GM12878 (cell line): ENCODE measurements at regions not wholly inside any gene's neighbourhood (a gene's known extent, or its start where the extent isn't known, plus 50 kb on each side); places are given as distances from the start of the nearest gene placed in this dataset.

Experiments used
- BRCA1 ChIP-seq: IDR thresholded peaks from 2 replicates; pipeline ENCODE4 v1.6.1; 2011; ENCODE audit warnings: low read depth, low read length, improper control_type of control experiment
- CHD4 ChIP-seq: fragments of 200-600 bp; sonication (generic); IDR thresholded peaks from 2 replicates; pipeline ENCODE4 v1.6.1; 2016; ENCODE audit warnings: mild to moderate bottlenecking
- DPF2 ChIP-seq: fragments of 450-650 bp; IDR thresholded peaks from 2 replicates; pipeline ENCODE4 v1.6.1; 2017; ENCODE audit warnings: mild to moderate bottlenecking
- EGR1 ChIP-seq, 2 experiments: IDR thresholded peaks; 1 replicate in 1 of 2; 2 replicates in 1 of 2; pipeline ENCODE4 v1.6.1; 2011 to 2012; ENCODE audit warnings: low read depth in 2 of 2, low read length in 2 of 2, borderline replicate concordance in 1 of 2, mild to moderate bottlenecking in 1 of 2, moderate library complexity in 1 of 2
- FOXM1 ChIP-seq: IDR thresholded peaks from 2 replicates; pipeline ENCODE4 v1.6.1; 2012; ENCODE audit warnings: low read depth, mild to moderate bottlenecking, inconsistent platforms, low read length, moderate library complexity
- GABPA ChIP-seq: IDR thresholded peaks from 2 replicates; pipeline ENCODE4 v1.6.1; 2014; ENCODE audit warnings: antibody characterized with exemption, low read depth, mild to moderate bottlenecking, inconsistent platforms
- RAD21 ChIP-seq: IDR thresholded peaks from 2 replicates; pipeline ENCODE4 v1.6.1; 2011; ENCODE audit warnings: mild to moderate bottlenecking, low read depth, low read length, moderate library complexity; ENCODE audit not compliant: insufficient read depth
- USF1 ChIP-seq: IDR thresholded peaks from 2 replicates; pipeline ENCODE4 v1.6.1; 2011; ENCODE audit warnings: borderline replicate concordance, low read depth, mild to moderate bottlenecking, moderate library complexity, mixed read lengths, low read length; ENCODE audit not compliant: insufficient read depth; ENCODE audit errors: extremely low read length
- TF ChIP-seq, protein P1 (sequence below), 3 experiments: IDR thresholded peaks in 2 of 3; conservative IDR thresholded peaks in 1 of 3; 2 replicates each; pipeline ENCODE4 v1.5.1; 2011; ENCODE audit warnings: low read depth in 3 of 3, low read length in 3 of 3, mild to moderate bottlenecking in 3 of 3, control low read depth in 2 of 3, moderate library complexity in 2 of 3, inconsistent platforms in 1 of 3, mixed read lengths in 1 of 3; ENCODE audit not compliant: control insufficient read depth in 2 of 3, insufficient read depth in 1 of 3; ENCODE audit errors: extremely low read depth in 1 of 3
- TF ChIP-seq, protein P2 (sequence below): fragments of 450-650 bp; formaldehyde crosslinking; IDR thresholded peaks from 2 replicates; pipeline ENCODE4 v1.5.0; 2022; ENCODE audit warnings: mild to moderate bottlenecking, missing genetic modification characterization
- TF ChIP-seq, protein P3 (sequence below): fragments of 450-650 bp; IDR thresholded peaks from 2 replicates; pipeline ENCODE4 v1.6.1; 2018; ENCODE audit warnings: mild to moderate bottlenecking, low read depth, moderate library complexity; ENCODE audit not compliant: partially characterized antibody
- TF ChIP-seq, protein P4 (sequence below): IDR thresholded peaks from 2 replicates; pipeline ENCODE4 v1.6.1; 2011; ENCODE audit warnings: low read depth, mild to moderate bottlenecking, low read length, moderate library complexity, borderline replicate concordance; ENCODE audit errors: extremely low read depth
- TF ChIP-seq, protein P5 (sequence below): fragments of 450-650 bp; IDR thresholded peaks from 2 replicates; pipeline ENCODE4 v1.6.1; 2017; ENCODE audit warnings: mild to moderate bottlenecking

DNA sequence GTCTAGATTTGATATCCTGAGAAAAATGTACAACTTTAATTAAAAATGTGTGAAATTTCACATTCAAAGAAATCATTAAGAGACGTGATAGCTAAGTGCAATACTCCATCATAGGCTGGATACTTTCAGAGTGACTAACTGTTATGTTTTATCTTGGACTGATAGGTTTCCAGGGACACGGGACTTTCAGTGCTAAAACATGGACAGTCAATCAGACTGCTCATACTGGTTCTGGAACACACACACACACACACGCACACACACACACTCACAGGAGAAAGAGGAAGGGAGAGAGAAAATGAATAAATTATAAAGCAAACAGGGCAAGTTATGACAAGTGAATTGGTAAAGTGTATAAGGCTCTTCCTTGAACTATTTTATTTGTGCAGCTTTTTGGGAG lies 955.9 kb downstream of the SLITRK5 start:
- TF ChIP-seq, protein P1, sequence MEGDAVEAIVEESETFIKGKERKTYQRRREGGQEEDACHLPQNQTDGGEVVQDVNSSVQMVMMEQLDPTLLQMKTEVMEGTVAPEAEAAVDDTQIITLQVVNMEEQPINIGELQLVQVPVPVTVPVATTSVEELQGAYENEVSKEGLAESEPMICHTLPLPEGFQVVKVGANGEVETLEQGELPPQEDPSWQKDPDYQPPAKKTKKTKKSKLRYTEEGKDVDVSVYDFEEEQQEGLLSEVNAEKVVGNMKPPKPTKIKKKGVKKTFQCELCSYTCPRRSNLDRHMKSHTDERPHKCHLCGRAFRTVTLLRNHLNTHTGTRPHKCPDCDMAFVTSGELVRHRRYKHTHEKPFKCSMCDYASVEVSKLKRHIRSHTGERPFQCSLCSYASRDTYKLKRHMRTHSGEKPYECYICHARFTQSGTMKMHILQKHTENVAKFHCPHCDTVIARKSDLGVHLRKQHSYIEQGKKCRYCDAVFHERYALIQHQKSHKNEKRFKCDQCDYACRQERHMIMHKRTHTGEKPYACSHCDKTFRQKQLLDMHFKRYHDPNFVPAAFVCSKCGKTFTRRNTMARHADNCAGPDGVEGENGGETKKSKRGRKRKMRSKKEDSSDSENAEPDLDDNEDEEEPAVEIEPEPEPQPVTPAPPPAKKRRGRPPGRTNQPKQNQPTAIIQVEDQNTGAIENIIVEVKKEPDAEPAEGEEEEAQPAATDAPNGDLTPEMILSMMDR (IDR thresholded peaks at IDR 0.05 in 2 of 3, conservative IDR thresholded peaks at IDR 0.05 in 1 of 3; ENCODE audit: control insufficient read depth in 2 of 3, extremely low read depth in 1 of 3, insufficient read depth in 1 of 3, low read depth in 3 of 3, low read length in 3 of 3): no peak
- TF ChIP-seq GABPA: no peak
- TF ChIP-seq, protein P2, sequence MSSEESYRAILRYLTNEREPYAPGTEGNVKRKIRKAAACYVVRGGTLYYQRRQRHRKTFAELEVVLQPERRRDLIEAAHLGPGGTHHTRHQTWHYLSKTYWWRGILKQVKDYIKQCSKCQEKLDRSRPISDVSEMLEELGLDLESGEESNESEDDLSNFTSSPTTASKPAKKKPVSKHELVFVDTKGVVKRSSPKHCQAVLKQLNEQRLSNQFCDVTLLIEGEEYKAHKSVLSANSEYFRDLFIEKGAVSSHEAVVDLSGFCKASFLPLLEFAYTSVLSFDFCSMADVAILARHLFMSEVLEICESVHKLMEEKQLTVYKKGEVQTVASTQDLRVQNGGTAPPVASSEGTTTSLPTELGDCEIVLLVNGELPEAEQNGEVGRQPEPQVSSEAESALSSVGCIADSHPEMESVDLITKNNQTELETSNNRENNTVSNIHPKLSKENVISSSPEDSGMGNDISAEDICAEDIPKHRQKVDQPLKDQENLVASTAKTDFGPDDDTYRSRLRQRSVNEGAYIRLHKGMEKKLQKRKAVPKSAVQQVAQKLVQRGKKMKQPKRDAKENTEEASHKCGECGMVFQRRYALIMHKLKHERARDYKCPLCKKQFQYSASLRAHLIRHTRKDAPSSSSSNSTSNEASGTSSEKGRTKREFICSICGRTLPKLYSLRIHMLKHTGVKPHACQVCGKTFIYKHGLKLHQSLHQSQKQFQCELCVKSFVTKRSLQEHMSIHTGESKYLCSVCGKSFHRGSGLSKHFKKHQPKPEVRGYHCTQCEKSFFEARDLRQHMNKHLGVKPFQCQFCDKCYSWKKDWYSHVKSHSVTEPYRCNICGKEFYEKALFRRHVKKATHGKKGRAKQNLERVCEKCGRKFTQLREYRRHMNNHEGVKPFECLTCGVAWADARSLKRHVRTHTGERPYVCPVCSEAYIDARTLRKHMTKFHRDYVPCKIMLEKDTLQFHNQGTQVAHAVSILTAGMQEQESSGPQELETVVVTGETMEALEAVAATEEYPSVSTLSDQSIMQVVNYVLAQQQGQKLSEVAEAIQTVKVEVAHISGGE (CRISPR knock-in tag): no peak
- TF ChIP-seq, protein P3, sequence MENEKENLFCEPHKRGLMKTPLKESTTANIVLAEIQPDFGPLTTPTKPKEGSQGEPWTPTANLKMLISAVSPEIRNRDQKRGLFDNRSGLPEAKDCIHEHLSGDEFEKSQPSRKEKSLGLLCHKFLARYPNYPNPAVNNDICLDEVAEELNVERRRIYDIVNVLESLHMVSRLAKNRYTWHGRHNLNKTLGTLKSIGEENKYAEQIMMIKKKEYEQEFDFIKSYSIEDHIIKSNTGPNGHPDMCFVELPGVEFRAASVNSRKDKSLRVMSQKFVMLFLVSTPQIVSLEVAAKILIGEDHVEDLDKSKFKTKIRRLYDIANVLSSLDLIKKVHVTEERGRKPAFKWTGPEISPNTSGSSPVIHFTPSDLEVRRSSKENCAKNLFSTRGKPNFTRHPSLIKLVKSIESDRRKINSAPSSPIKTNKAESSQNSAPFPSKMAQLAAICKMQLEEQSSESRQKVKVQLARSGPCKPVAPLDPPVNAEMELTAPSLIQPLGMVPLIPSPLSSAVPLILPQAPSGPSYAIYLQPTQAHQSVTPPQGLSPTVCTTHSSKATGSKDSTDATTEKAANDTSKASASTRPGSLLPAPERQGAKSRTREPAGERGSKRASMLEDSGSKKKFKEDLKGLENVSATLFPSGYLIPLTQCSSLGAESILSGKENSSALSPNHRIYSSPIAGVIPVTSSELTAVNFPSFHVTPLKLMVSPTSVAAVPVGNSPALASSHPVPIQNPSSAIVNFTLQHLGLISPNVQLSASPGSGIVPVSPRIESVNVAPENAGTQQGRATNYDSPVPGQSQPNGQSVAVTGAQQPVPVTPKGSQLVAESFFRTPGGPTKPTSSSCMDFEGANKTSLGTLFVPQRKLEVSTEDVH: no peak
- TF ChIP-seq USF1: no peak
- TF ChIP-seq FOXM1: no peak
- TF ChIP-seq, protein P4, sequence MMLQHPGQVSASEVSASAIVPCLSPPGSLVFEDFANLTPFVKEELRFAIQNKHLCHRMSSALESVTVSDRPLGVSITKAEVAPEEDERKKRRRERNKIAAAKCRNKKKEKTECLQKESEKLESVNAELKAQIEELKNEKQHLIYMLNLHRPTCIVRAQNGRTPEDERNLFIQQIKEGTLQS: no peak
- no peak for TF ChIP-seq BRCA1
- TF ChIP-seq DPF2: no peak
- no peak for TF ChIP-seq EGR1 (IDR thresholded peaks at IDR 0.05; ENCODE audit: borderline replicate concordance in 1 of 2, low read depth in 2 of 2, low read length in 2 of 2)
- TF ChIP-seq, protein P5, sequence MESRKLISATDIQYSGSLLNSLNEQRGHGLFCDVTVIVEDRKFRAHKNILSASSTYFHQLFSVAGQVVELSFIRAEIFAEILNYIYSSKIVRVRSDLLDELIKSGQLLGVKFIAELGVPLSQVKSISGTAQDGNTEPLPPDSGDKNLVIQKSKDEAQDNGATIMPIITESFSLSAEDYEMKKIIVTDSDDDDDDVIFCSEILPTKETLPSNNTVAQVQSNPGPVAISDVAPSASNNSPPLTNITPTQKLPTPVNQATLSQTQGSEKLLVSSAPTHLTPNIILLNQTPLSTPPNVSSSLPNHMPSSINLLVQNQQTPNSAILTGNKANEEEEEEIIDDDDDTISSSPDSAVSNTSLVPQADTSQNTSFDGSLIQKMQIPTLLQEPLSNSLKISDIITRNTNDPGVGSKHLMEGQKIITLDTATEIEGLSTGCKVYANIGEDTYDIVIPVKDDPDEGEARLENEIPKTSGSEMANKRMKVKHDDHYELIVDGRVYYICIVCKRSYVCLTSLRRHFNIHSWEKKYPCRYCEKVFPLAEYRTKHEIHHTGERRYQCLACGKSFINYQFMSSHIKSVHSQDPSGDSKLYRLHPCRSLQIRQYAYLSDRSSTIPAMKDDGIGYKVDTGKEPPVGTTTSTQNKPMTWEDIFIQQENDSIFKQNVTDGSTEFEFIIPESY: no peak
- no peak for TF ChIP-seq RAD21
- TF ChIP-seq CHD4: no peak
